H1 (cell line): ENCODE measurements at regions not wholly inside any gene's neighbourhood (a gene's known extent, or its start where the extent isn't known, plus 50 kb on each side); places are given as distances from the start of the nearest gene placed in this dataset.
A peak's percentile ranks its signal among the peaks of the same experiment; 100 is the strongest.

Source experiments
- CTCF ChIA-PET: fragments of 300-600 bp; sonication (Branson Sonifier 250); formaldehyde crosslinking; loops from one replicate; lab custom pipeline; 2021; ENCODE audit not compliant: partially characterized antibody; lab: Charles Lee
- POLR2A ChIA-PET: fragments of 300-600 bp; sonication (Branson Sonifier 250); formaldehyde crosslinking; loops from one replicate; lab custom pipeline; 2021; ENCODE audit warnings: inconsistent platforms; ENCODE audit not compliant: partially characterized antibody; lab: Charles Lee
- DNase-seq, 2 experiments: peaks; one replicate each; pipeline versions ENCODE4 v3.0.0 to v3.0.0-alpha.2; 2010 to 2022; ENCODE audit warnings: low spot score in 2 of 2, low read depth in 1 of 2, mixed read lengths in 1 of 2
- FAIRE-seq: peaks from 2 replicates; lab custom pipeline; 2011; peaks lifted over from hg19 to GRCh38; lab: Jason Lieb, UNC
- H2AFZ ChIP-seq: 2 replicates; pipeline ENCODE4 v1.8.1; 2012; ENCODE audit warnings: low read length, inconsistent platforms
- H2AK5ac ChIP-seq: 2 replicates; pipeline ENCODE4 v1.6.1; 2013; ENCODE audit warnings: low read depth, low read length
- H2BK120ac ChIP-seq: replicated peaks from 2 replicates; pipeline ENCODE3; 2013; ENCODE audit warnings: low read depth, low read length, inconsistent platforms
- H2BK12ac ChIP-seq: 2 replicates; pipeline ENCODE4 v1.6.1; 2013; ENCODE audit warnings: low read depth, low read length
- H2BK15ac ChIP-seq: 2 replicates; pipeline ENCODE4 v1.6.1; 2013; ENCODE audit warnings: low read length
- H2BK20ac ChIP-seq: 2 replicates; pipeline ENCODE4 v1.6.1; 2013; ENCODE audit warnings: low read length
- H2BK5ac ChIP-seq: 2 replicates; pipeline ENCODE4 v1.6.1; 2013; ENCODE audit warnings: low read depth, low read length
- H3K14ac ChIP-seq: 2 replicates; pipeline ENCODE4 v1.6.1; 2013; ENCODE audit warnings: inconsistent platforms; ENCODE audit not compliant: insufficient read length
- H3K18ac ChIP-seq: 2 replicates; pipeline ENCODE4 v1.6.1; 2013; ENCODE audit warnings: low read length; ENCODE audit errors: extremely low read depth
- H3K23ac ChIP-seq: 2 replicates; pipeline ENCODE4 v1.6.1; 2013; ENCODE audit warnings: inconsistent platforms; ENCODE audit not compliant: insufficient read length
- H3K23me2 ChIP-seq: 2 replicates; pipeline ENCODE4 v1.6.1; 2013; ENCODE audit warnings: low read depth, low read length
- H3K27ac ChIP-seq: 2 replicates; pipeline ENCODE4 v1.6.1; 2011; ENCODE audit warnings: low read depth, low read length, inconsistent platforms
- H3K27me3 ChIP-seq, 4 experiments: replicated peaks in 1 of 4; 1 replicate in 1 of 4; 2 replicates in 3 of 4; pipeline versions ENCODE4 v1.6.1 to v1.8.1; 2011 to 2013; ENCODE audit warnings: low read length in 3 of 4, mild to moderate bottlenecking in 3 of 4, inconsistent platforms in 2 of 4, mixed read lengths in 2 of 4, moderate library complexity in 1 of 4; ENCODE audit not compliant: control insufficient read depth in 3 of 4, insufficient read depth in 3 of 4; ENCODE audit errors: extremely low read depth in 1 of 4
- H3K36me3 ChIP-seq, 4 experiments: 2 replicates each; pipeline versions ENCODE4 v1.6.1 to v1.8.1; 2011 to 2013; ENCODE audit warnings: mild to moderate bottlenecking in 4 of 4, low read length in 3 of 4, moderate library complexity in 2 of 4, control low read depth in 1 of 4, inconsistent platforms in 1 of 4; ENCODE audit not compliant: insufficient read depth in 4 of 4, control insufficient read depth in 2 of 4
- H3K4ac ChIP-seq: replicated peaks from 2 replicates; pipeline ENCODE3; 2013; ENCODE audit warnings: low read length, low read depth, mixed read lengths, inconsistent platforms; ENCODE audit not compliant: insufficient read length
- H3K4me1 ChIP-seq, 4 experiments: replicated peaks in 1 of 4; 1 replicate in 1 of 4; 2 replicates in 3 of 4; pipeline versions ENCODE4 v1.6.1 to v1.8.1; 2011 to 2013; ENCODE audit warnings: low read length in 3 of 4, inconsistent platforms in 2 of 4, mixed read lengths in 1 of 4; ENCODE audit not compliant: insufficient read depth in 4 of 4, control insufficient read depth in 3 of 4
- H3K4me2 ChIP-seq, 2 experiments: 2 replicates each; pipeline versions ENCODE4 v1.6.1 to v1.8.1; 2011 to 2013; ENCODE audit warnings: low read depth in 2 of 2, low read length in 2 of 2, control low read depth in 1 of 2, inconsistent platforms in 1 of 2, mild to moderate bottlenecking in 1 of 2; ENCODE audit not compliant: insufficient read depth in 1 of 2
- H3K4me3 ChIP-seq, 4 experiments: fragments of 200-600, 300-600 bp in 1 of 4; sonication (generic), shearing (Covaris generic), sonication (Bioruptor Twin) in 1 of 4; 2 replicates each; pipeline versions ENCODE4 v1.5.1 to v1.8.1; 2011 to 2016; ENCODE audit warnings: low read length in 4 of 4, low read depth in 3 of 4, control low read depth in 2 of 4, inconsistent platforms in 2 of 4, mild to moderate bottlenecking in 2 of 4, mixed read lengths in 1 of 4, moderate library complexity in 1 of 4; ENCODE audit not compliant: insufficient read depth in 2 of 4; ENCODE audit errors: extremely low read depth in 1 of 4
- H3K56ac ChIP-seq: replicated peaks from 2 replicates; pipeline ENCODE3; 2013; ENCODE audit warnings: low read depth, mild to moderate bottlenecking, mixed read lengths, low read length, inconsistent platforms; ENCODE audit not compliant: insufficient read length
- H3K79me1 ChIP-seq: 2 replicates; pipeline ENCODE4 v1.6.1; 2013; ENCODE audit warnings: low read depth, low read length, control low read depth
- H3K79me2 ChIP-seq, 2 experiments: 2 replicates each; pipeline versions ENCODE4 v1.6.1 to v1.8.1; 2012 to 2013; ENCODE audit warnings: low read length in 2 of 2, mild to moderate bottlenecking in 2 of 2, inconsistent platforms in 1 of 2; ENCODE audit not compliant: insufficient read depth in 2 of 2, control insufficient read depth in 1 of 2
- H3K9ac ChIP-seq, 4 experiments: replicated peaks in 1 of 4; 1 replicate in 1 of 4; 2 replicates in 3 of 4; pipeline versions ENCODE4 v1.6.1 to v1.8.1; 2011 to 2013; ENCODE audit warnings: low read depth in 3 of 4, low read length in 3 of 4, control low read depth in 2 of 4, mild to moderate bottlenecking in 2 of 4, moderate library complexity in 2 of 4, inconsistent platforms in 1 of 4; ENCODE audit errors: extremely low read depth in 1 of 4
- H3K9me3 ChIP-seq, 2 experiments: 2 replicates each; pipeline versions ENCODE4 v1.6.1 to v1.8.1; 2012 to 2013; ENCODE audit warnings: mild to moderate bottlenecking in 2 of 2, moderate library complexity in 2 of 2, control low read depth in 1 of 2, inconsistent platforms in 1 of 2, low read depth in 1 of 2, low read length in 1 of 2, mixed read lengths in 1 of 2; ENCODE audit not compliant: insufficient read depth in 2 of 2
- H4K20me1 ChIP-seq, 2 experiments: replicated peaks in 1 of 2; 2 replicates each; pipeline versions ENCODE3 to v1.8.1; 2011 to 2013; ENCODE audit warnings: inconsistent platforms in 2 of 2, low read length in 2 of 2, mild to moderate bottlenecking in 1 of 2; ENCODE audit not compliant: insufficient read depth in 2 of 2, control insufficient read depth in 1 of 2
- H4K5ac ChIP-seq: 2 replicates; pipeline ENCODE4 v1.6.1; 2013; ENCODE audit warnings: low read length, low read depth, mixed read lengths, inconsistent platforms; ENCODE audit not compliant: insufficient read length
- H4K8ac ChIP-seq: 2 replicates; pipeline ENCODE4 v1.8.0; 2013; ENCODE audit warnings: mild to moderate bottlenecking, moderate library complexity, low read length, inconsistent platforms; ENCODE audit not compliant: insufficient read depth; ENCODE audit errors: extremely low read depth
- H4K91ac ChIP-seq: replicated peaks from 2 replicates; pipeline ENCODE3; 2013; ENCODE audit warnings: low read length, mixed read lengths, inconsistent platforms; ENCODE audit not compliant: insufficient read length
- BRCA1 ChIP-seq: IDR thresholded peaks from 2 replicates; pipeline ENCODE4 v1.6.1; 2012; ENCODE audit warnings: low read depth, low read length, improper control_type of control experiment
- CEBPB ChIP-seq: IDR thresholded peaks from 2 replicates; pipeline ENCODE4 v1.6.1; 2012; ENCODE audit warnings: low read depth, low read length
- CTCF ChIP-seq, 3 experiments: IDR thresholded peaks; 1 replicate in 2 of 3; 2 replicates in 1 of 3; pipeline versions ENCODE4 v1.5.1 to v1.6.1; 2011; ENCODE audit warnings: low read length in 3 of 3, mild to moderate bottlenecking in 3 of 3, inconsistent platforms in 2 of 3, low read depth in 1 of 3, moderate library complexity in 1 of 3; ENCODE audit not compliant: insufficient read depth in 1 of 3; ENCODE audit errors: control extremely low read depth in 1 of 3
- EP300 ChIP-seq, 2 experiments: IDR thresholded peaks; 1 replicate in 1 of 2; 2 replicates in 1 of 2; pipeline ENCODE4 v1.6.1; 2011 to 2012; ENCODE audit warnings: low read depth in 2 of 2, low read length in 2 of 2, mild to moderate bottlenecking in 2 of 2, borderline replicate concordance in 1 of 2, inconsistent platforms in 1 of 2, moderate library complexity in 1 of 2
- MAFK ChIP-seq: IDR thresholded peaks from 2 replicates; pipeline ENCODE4 v1.6.1; 2012; ENCODE audit warnings: low read depth, mild to moderate bottlenecking, improper control_type of control experiment, low read length
- PHF8 ChIP-seq: fragments of 200-600 bp; sonication (generic); conservative IDR thresholded peaks from 2 replicates; pipeline ENCODE4 v1.7.1; 2012; ENCODE audit warnings: low read depth, mild to moderate bottlenecking, inconsistent platforms, low read length, moderate library complexity
- POLR2A ChIP-seq, 2 experiments: IDR thresholded peaks; 1 replicate in 1 of 2; 2 replicates in 1 of 2; pipeline ENCODE4 v1.6.1; 2011; ENCODE audit warnings: low read depth in 2 of 2, low read length in 2 of 2, mild to moderate bottlenecking in 2 of 2; ENCODE audit errors: control extremely low read depth in 1 of 2
- POLR2AphosphoS5 ChIP-seq: IDR thresholded peaks from 2 replicates; pipeline ENCODE4 v1.6.1; 2011; ENCODE audit warnings: low read depth, low read length
- RAD21 ChIP-seq, 2 experiments: IDR thresholded peaks in 1 of 2; conservative IDR thresholded peaks in 1 of 2; 2 replicates each; pipeline ENCODE4 v1.6.1; 2011; ENCODE audit warnings: low read depth in 2 of 2, low read length in 2 of 2, improper control_type of control experiment in 1 of 2, inconsistent platforms in 1 of 2, mild to moderate bottlenecking in 1 of 2, moderate library complexity in 1 of 2
- TBP ChIP-seq: IDR thresholded peaks from 2 replicates; pipeline ENCODE4 v1.6.1; 2011; ENCODE audit warnings: low read depth, low read length, improper control_type of control experiment
- TEAD4 ChIP-seq: IDR thresholded peaks from 2 replicates; pipeline ENCODE4 v1.6.1; 2012; ENCODE audit warnings: low read depth, low read length, inconsistent platforms, mixed read lengths
- WGBS, 2 experiments: shearing (Covaris generic) in 1 of 2; methylation state at CpG; one replicate each; pipeline versions ENCODE4 v1.1.6 to v1.1.7; 2013 to 2015; ENCODE audit warnings: low lambda C conversion rate in 2 of 2, mixed read lengths in 2 of 2, inconsistent platforms in 1 of 2, low coverage in 1 of 2, missing lambda C conversion rate in 1 of 2; ENCODE audit not compliant: insufficient replicate concordance in 2 of 2, insufficient coverage in 1 of 2, insufficient read length in 1 of 2; ENCODE audit errors: extremely low coverage in 1 of 2, missing lambda C conversion rate in 1 of 2; 5-methylcytosine and 5-hydroxymethylcytosine counted together

DNA sequence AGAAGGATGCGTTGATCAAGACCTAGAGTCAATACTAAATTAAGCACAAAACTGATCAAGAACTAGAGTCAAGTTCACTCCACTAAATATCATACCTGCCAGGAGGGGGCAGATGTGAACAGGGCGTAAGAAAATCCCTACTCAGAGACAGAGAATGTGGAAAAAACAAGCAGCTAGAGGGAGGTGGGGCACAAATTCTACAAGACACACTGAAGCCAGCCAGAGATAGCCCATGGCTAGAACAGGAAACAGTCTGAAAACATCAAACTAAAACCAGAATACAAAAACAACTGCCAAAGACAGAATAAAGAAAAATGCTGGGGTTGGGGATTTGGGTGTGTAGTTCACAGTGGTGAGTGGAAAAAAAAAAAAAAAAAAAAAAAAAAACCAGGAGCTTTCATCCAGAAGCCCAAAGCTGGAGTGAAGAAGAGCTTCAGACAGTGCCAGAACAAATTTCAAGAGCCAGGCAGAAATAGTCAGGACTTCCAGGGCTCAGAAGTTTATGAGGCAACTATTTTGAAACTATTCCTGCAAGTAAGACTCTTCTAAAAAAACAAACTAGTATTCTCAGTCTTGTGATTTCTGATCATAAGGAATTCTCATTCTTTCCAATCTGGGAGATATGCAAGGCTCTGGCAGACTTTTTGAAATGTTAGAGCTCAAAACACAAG is 118.3 kb downstream of the CCDC71L start:
- Histone ChIP-seq H2AK5ac (no peak overlapping the region; the same call in 1 of the 2 replicates), H4K91ac (no peak overlapping the region), H3K27me3 (no peaks in the 10 kb centered on the region), H2BK15ac (no peak overlapping the region), H3K9me3 (no peaks in the 10 kb centered on the region), H2BK120ac (no peak overlapping the region), H3K4me1 (no peaks in the 10 kb centered on the region), H2AFZ (no peak overlapping the region), H4K20me1 (no peaks in the 10 kb centered on the region), H3K4me3 (no peak overlapping the region), H2BK5ac (no peak overlapping the region), H3K79me1 (no peaks in the 10 kb centered on the region), H3K36me3 (no peaks in the 10 kb centered on the region), H3K23ac (no peak overlapping the region), H2BK20ac (no peak overlapping the region), H4K8ac (no peak overlapping the region), H3K56ac (no peak overlapping the region), H3K9ac (no peak overlapping the region), H3K4me2 (no peak overlapping the region), H3K23me2 (no peaks in the 10 kb centered on the region), H3K18ac (no peak overlapping the region), H3K4ac (no peak overlapping the region), H4K5ac (no peak overlapping the region), H2BK12ac (no peak overlapping the region), H3K14ac (no peak overlapping the region), H3K79me2 (no peaks in the 10 kb centered on the region), H3K27ac (no peak overlapping the region)
- DNase-seq (peak in 1 of 2 experiments; percentile 38), FAIRE-seq (peak; percentile 66)
- CTCF ChIA-PET, result interaction anchor here (0.6 to 4.6 kb wide), 30 partner anchors 9 to 1974 kb away, joined by 3 to 22 read pairs (median 4); partner anchors contain the start of gene CCDC71L
- TF ChIP-seq CEBPB (no peak), MAFK (no peak), PHF8 (no peak), TEAD4 (peak; percentile 89), TBP (no peak), POLR2AphosphoS5 (no peak), CTCF (IDR thresholded peaks at IDR 0.05; ENCODE audit: control extremely low read depth in 1 of 3, insufficient read depth in 1 of 3, low read depth in 1 of 3, low read length in 3 of 3) (peak in 2 of 3 experiments; percentile 71 to 72; a peak in 3 of 4 replicates), BRCA1 (no peak), POLR2A (IDR thresholded peaks at IDR 0.05; ENCODE audit: control extremely low read depth in 1 of 2, low read depth in 2 of 2, low read length in 2 of 2) (no peak), EP300 (IDR thresholded peaks at IDR 0.05; ENCODE audit: borderline replicate concordance in 1 of 2, low read depth in 2 of 2, low read length in 2 of 2) (no peak), RAD21 (IDR thresholded peaks at IDR 0.05 in 1 of 2, conservative IDR thresholded peaks at IDR 0.05 in 1 of 2; ENCODE audit: low read depth in 2 of 2, low read length in 2 of 2) (peak; percentile 73 to 78)
- POLR2A ChIA-PET, result interaction anchor here (0.9 kb wide), 2 partner anchors 9 to 118 kb away, joined by 3 to 4 read pairs; no protein-coding TSS in a partner anchor
- WGBS, 2 experiments, result 38% methylated on average over 2 of the region's 2 CpGs; no CpG with 5 or more reads in 1 of the 2 experiments
